ENCODE measurements at regions not wholly inside any gene's neighbourhood (a gene's known extent, or its start where the extent isn't known, plus 50 kb on each side); places are given as distances from the start of the nearest gene placed in this dataset.

DNA sequence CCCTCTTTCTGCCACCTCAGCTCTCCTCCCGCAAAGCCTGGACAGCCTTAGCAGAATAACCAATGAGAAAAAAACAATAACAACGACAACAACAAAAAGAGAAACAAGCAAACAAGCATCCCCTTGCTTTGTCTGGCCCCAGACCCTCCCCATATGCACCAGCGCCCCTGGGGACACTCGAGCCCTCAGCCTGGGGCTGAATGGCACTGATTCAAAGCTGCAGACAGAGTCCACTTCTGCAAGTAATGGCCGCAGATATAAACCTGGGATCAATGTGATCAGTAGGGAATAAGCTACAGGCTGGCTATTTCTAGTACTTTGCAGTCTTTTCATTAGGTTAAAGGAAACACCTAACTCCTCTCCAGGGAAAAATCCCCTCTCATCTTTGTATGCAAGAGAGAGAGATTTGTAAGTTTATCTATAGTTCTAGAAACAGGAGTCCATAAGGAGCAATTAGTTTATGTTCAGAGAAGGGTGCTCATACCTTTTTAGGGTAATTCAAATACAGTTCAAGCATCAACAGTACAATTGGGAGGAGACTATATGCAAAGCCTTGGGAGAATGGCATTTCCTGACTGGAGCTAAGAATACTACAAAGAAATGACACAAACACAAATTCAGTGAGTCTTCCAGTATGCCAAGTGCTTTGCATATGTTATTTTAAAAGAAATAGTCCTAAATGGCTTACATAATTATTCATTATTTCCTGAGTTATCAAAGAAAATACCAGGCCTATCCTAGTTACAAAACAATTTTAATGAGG is 122.3 kb upstream of the DDX18 start:
- TF ChIP-seq, protein P1, sequence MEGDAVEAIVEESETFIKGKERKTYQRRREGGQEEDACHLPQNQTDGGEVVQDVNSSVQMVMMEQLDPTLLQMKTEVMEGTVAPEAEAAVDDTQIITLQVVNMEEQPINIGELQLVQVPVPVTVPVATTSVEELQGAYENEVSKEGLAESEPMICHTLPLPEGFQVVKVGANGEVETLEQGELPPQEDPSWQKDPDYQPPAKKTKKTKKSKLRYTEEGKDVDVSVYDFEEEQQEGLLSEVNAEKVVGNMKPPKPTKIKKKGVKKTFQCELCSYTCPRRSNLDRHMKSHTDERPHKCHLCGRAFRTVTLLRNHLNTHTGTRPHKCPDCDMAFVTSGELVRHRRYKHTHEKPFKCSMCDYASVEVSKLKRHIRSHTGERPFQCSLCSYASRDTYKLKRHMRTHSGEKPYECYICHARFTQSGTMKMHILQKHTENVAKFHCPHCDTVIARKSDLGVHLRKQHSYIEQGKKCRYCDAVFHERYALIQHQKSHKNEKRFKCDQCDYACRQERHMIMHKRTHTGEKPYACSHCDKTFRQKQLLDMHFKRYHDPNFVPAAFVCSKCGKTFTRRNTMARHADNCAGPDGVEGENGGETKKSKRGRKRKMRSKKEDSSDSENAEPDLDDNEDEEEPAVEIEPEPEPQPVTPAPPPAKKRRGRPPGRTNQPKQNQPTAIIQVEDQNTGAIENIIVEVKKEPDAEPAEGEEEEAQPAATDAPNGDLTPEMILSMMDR (IDR thresholded peaks at IDR 0.05; ENCODE audit: insufficient read depth, low read depth, low read length): no peak
- no peak for DNase-seq (ENCODE audit: low read depth)
- no peak overlapping the region for H3K4me3 ChIP-seq (ENCODE audit: low read depth, low read length)

DNA sequence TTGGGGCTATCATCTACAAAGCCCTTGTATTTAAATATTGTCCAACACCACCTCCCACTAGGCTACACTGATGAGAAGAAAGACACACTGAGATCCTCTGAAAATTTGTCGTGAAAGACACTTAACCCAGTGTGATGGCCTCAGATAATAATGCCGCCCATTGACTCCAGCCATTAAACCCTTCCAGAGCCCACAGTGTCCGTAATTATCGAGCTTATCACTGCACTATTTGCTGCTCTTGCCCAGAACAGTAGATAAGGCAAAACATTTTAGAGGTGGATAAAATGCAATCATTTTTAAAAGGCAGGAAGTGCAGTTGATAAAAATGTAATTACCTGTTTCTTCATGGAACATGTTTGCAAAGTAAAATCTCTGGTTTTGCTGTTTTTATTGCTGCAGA is 121.3 kb upstream of the DDX18 start:
- no peak for DNase-seq (ENCODE audit: low read depth)
- TF ChIP-seq, protein P1 (IDR thresholded peaks at IDR 0.05; ENCODE audit: insufficient read depth, low read depth, low read length): no peak
- H3K4me3 ChIP-seq (ENCODE audit: low read depth, low read length): no peak overlapping the region

DNA sequence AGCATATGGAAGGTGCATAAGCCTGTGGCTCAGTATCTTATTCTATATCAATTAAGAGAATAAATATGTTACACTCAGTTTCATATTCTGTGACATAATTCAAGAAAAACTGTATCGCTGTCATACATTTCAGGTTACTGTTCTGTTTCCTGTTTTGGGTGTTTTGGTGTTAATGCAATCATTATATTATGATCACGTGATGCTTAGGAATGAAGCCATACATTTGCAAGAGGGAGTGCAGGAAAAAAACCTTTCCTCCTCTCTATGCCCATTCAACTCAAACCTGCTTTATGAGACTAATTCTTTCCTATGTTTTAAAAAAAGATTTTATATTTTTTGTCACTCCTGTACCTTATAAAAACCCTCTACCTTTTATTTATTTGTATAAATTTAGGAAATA is 120.8 kb upstream of the DDX18 start:
- no peak for DNase-seq (ENCODE audit: low read depth)
- TF ChIP-seq, protein P1 (IDR thresholded peaks at IDR 0.05; ENCODE audit: insufficient read depth, low read depth, low read length): no peak
- no peak overlapping the region for H3K4me3 ChIP-seq (ENCODE audit: low read depth, low read length)

DNA sequence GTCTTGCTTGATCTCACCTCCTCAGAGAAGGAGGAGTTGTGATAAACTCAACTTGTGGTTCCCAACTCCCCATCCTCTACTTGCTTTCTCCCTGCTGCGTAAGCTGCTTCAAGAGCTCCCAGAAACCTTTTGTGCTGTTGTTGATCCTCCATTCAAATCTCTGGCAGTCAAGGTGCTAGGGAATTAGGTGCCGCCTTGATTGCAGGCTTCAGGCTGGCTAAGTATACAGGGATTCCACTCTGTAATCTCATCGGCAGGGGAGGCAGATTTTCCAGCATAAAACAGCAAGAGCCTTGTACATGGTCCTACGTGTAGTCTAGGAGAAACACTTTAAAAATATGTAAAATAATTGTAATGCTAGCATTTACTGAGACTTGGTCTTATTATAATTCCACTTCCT is 116.2 kb upstream of the DDX18 start:
- DNase-seq (ENCODE audit: low read depth): no peak
- TF ChIP-seq, protein P1 (IDR thresholded peaks at IDR 0.05; ENCODE audit: insufficient read depth, low read depth, low read length): no peak
- no peak overlapping the region for H3K4me3 ChIP-seq (ENCODE audit: low read depth, low read length)

DNA sequence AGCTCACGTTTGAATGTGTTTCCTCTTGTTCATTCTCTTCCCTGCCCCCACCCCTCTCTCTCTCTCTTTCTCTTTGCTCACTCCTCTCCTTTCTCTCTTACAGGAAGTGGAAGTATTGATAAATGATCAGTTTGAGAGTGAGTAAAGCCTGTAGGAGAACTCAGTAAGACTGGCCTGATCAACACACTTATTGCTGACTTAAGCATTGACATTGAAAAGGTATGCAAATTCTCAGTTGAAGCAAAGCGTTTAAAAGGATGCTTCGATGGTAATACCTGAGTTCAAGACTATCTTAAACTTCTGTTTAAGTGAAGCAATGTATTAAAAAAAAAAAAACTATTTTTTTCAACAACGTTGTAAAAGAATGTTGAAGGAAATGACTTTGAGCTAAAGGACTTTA is 115.7 kb upstream of the DDX18 start:
- TF ChIP-seq, protein P1 (IDR thresholded peaks at IDR 0.05; ENCODE audit: insufficient read depth, low read depth, low read length): no peak
- DNase-seq (ENCODE audit: low read depth): no peak
- no peak overlapping the region for H3K4me3 ChIP-seq (ENCODE audit: low read depth, low read length)

DNA sequence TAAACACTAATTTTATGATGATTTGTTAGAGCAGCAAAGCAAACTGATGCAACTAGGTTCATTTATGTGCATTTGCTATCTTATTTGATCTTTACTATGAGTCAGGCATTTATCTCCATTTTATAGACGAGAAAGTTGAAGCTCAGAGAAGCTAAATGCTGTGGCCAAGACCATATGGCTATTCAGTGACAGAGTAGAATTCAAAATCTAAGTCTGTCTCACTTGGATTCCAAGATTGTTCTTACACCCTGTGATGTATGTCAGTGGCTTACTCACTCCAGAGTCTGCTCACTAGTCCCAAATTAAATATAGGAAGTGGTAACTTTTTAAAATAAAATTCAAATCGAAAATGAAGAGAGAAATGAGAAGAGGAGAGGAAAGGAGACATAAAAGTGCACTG is 114.0 kb upstream of the DDX18 start:
- no peak for DNase-seq (ENCODE audit: low read depth)
- H3K4me3 ChIP-seq (ENCODE audit: low read depth, low read length): no peak overlapping the region
- TF ChIP-seq, protein P1 (IDR thresholded peaks at IDR 0.05; ENCODE audit: insufficient read depth, low read depth, low read length): no peak

DNA sequence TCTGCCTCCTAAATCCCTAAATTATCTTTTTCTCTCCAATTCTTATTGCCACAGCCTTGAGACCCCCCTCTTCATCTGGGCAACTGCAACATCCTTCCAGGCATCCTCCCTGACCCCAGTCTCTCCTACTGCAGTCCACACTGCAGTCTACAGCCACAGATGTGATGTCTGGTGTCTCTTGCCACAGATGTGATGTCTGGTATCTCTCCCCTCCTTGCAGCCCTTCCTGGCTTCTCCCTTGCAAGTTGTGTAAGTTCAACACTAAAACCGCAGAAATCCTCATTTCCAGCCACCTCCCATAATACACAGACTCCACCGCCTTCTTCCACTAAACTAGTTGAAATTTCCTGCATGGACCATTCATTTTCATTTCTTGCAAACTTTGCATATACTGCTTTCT is 113.1 kb upstream of the DDX18 start:
- no peak overlapping the region for H3K4me3 ChIP-seq (ENCODE audit: low read depth, low read length)
- TF ChIP-seq, protein P1 (IDR thresholded peaks at IDR 0.05; ENCODE audit: insufficient read depth, low read depth, low read length): no peak
- no peak for DNase-seq (ENCODE audit: low read depth)
